RWPE1 (cell line): ENCODE measurements at regions not wholly inside any gene's neighbourhood (a gene's known extent, or its start where the extent isn't known, plus 50 kb on each side); places are given as distances from the start of the nearest gene placed in this dataset.
"Not testable (repeated sequence)": the region's sequence is repeated elsewhere in the genome, so short reads cannot be mapped to it uniquely, and the experiment has no call there.

Experiments used
- CTCF ChIA-PET: fragments of 350-600 bp; sonication (Branson Sonifier 250); formaldehyde crosslinking; extraction: SDS; loops from one replicate; lab custom pipeline; 2021; lab: Yijun Ruan, JAX
- POLR2A ChIA-PET: fragments of 400-600 bp; formaldehyde crosslinking; extraction: SDS; loops from one replicate; lab custom pipeline; 2020; ENCODE audit warnings: antibody characterized with exemption; ENCODE audit not compliant: low non-redundant PET; lab: Yijun Ruan, JAX
- DNase-seq: peaks from one replicate; pipeline ENCODE4 v3.0.0; 2012; ENCODE audit warnings: low spot score
- H3K27ac ChIP-seq: fragments of 450-650 bp; 2 replicates; pipeline ENCODE4 v1.5.1; 2017
- TF ChIP-seq, protein P1 (sequence below): fragments of 450-650 bp; conservative IDR thresholded peaks from 2 replicates; pipeline ENCODE4 v1.5.1; 2017; ENCODE audit warnings: low read depth, mild to moderate bottlenecking

DNA sequence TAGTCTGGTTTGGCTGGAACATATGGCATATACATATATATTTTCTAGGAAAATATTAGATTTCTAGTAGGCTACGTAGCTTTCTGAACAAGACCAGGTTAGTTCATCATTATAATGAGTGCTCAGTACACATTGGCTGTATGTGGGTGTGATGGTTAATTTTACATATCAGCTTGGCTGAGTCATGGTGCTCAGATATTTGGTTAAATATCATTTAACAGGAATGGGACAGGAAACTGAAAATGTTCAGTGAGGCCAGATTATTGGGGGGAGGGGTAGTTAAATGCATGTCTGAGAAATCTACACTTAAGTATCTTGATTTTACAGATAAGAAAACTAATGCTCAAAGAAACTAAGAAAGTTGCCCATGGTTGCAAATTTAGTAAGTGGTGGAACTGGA, 160.1 kb downstream of the RBMX2 start:
- CTCF ChIA-PET = no interaction called here
- POLR2A ChIA-PET = no interaction called here
- no peak overlapping the region for H3K27ac ChIP-seq
- TF ChIP-seq, protein P1, sequence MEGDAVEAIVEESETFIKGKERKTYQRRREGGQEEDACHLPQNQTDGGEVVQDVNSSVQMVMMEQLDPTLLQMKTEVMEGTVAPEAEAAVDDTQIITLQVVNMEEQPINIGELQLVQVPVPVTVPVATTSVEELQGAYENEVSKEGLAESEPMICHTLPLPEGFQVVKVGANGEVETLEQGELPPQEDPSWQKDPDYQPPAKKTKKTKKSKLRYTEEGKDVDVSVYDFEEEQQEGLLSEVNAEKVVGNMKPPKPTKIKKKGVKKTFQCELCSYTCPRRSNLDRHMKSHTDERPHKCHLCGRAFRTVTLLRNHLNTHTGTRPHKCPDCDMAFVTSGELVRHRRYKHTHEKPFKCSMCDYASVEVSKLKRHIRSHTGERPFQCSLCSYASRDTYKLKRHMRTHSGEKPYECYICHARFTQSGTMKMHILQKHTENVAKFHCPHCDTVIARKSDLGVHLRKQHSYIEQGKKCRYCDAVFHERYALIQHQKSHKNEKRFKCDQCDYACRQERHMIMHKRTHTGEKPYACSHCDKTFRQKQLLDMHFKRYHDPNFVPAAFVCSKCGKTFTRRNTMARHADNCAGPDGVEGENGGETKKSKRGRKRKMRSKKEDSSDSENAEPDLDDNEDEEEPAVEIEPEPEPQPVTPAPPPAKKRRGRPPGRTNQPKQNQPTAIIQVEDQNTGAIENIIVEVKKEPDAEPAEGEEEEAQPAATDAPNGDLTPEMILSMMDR = no peak
- DNase-seq = no peak

DNA sequence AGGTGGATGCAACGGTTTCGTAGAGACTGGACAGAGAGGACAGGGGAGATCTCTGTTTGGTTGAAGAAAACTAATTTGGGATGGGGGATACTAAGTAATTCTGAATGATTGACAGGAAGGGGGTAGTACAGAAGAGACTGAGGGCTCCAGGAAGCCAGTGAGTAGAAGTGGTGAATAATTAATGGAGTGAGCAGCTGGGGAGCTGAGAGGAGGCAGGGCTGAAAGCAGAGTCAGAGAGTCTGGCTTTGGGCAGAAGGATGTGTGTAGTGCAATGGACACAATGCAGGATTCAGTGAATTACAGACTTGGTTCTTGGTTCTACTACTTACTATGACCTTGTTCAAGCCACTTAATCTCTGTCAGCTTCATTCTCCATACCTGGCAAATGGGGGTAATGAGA, 161.7 kb downstream of the RBMX2 start:
- ChIA-PET CTCF (interaction anchor here (1.1 kb wide), 1 partner anchor 12 kb away, joined by 4 read pairs; no protein-coding TSS in a partner anchor), POLR2A (no interaction called here)
- TF ChIP-seq, protein P1 = no peak
- no peak for DNase-seq
- H3K27ac ChIP-seq = no peak overlapping the region

DNA sequence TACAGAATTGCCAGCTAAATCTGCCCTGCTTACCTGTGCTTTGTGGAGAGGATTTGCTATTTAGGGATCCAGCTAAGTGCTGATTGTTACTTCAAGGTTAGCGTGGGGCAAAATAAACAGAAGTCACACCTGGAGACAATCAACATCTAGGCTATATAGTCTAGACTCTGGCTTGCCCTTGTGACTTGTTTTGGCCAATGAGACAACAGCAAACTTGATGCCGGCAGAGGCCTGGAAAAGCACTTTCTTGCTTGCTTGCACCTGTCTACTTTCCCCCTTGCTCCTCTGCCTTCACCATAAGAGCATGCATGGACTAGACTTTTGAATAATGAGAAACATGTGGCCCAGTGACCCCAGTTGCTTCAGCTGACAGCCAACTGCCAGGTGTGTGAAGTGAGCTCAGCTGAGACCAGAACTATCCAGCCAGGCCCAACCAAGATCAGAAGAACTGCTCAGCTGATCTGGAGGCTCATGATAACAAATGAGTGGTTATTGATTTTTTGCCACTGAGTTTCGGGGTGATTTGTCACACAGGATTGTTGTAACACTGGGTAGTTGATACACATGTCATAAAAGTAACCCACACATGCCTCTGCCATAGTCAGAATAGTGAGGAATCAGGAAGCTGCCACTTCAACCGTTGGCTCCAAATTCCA, 164.4 kb downstream of the RBMX2 start:
- TF ChIP-seq, protein P1 = no peak
- no peak overlapping the region for H3K27ac ChIP-seq
- ChIA-PET POLR2A (no interaction called here), CTCF (interaction anchor here (1.1 to 1.2 kb wide), 2 partner anchors 10 kb away, joined by 3 read pairs; no protein-coding TSS in a partner anchor)
- no peak for DNase-seq

DNA sequence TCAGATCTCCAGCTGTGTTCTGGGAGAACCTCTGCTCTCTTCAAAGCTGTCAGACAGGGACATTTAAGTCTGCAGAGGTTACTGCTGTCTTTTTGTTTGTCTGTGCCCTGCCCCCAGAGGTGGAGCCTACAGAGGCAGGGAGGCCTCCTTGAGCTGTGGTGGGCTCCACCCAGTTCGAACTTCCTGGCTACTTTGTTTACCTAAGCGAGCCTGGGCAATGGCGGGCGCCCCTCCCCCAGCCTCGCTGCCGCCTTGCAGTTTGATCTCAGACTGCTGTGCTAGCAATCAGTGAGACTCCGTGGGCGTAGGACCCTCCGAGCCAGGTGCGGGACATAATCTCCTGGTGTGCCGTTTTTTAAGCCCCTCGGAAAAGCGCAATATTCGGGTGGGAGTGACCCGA, 171.2 kb downstream of the RBMX2 start:
- H3K27ac ChIP-seq, POLR2A ChIA-PET, CTCF ChIA-PET, DNase-seq: not testable (repeated sequence)
